ELF-1 (cell line): ENCODE measurements at regions not wholly inside any gene's neighbourhood (a gene's known extent, or its start where the extent isn't known, plus 50 kb on each side); places are given as distances from the start of the nearest gene placed in this dataset.

Source experiments
- DNase-seq: peaks from one replicate; pipeline ENCODE4 v3.0.0-alpha.2; 2016; ENCODE audit warnings: low read depth, low spot score

DNA sequence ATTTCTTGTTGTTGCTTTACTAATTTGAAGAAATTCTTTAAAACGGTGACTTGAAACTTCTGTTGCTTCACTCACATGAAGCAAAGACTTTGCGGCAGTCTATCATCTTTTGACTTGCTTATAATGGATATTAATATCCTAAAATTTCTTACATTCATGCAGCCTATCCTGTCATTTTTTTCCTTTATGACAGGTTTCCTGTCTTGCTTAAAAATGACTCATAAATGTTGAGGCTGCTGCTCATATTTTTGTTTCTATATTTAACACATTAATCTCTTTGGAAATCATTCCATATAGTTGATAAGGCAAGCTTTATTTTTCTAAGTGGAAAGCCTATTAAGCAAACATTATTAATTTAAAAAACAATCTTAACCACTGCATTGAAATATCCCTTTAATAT is 176.6 kb upstream of the GALNTL6 start:
- no peak for DNase-seq

DNA sequence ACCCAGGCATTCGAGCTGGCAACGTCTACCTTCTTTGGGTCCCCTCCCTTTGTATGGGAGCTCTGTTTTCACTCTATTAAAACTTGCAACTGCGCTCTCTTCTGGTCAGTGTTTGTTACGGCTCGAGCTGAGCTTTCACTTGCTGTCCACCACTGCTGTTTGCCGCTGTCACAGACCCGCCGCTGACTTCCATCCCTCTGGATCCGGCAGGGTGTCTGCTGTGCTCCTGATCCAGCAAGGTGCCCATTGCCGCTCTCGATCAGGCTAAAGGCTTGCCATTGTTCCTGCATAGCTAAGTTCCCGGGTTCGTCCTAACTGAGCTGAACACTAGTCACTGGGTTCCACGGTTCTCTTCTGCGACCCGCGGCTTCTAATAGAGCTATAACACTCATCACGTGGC is 183.5 kb upstream of the GALNTL6 start:
- DNase-seq = peak; percentile 67

DNA sequence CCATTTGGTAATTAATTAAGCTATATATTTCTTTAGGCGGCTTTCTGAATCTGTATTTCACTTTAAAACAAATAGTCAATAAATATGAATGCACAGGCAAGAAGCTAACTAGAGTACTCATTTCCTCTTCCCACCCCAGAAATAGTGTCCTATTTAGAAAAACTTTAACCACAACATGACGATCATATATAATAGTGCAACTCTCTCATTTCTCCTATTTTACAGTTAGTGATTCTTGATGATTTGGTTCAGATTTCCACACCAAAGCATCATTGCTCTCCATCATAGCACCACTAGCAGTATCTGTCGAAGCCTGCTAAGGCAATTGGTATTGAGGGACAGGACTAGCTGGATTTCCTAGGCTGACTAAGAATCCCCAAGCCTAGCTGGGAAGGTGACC is 184.0 kb upstream of the GALNTL6 start:
- no peak for DNase-seq

DNA sequence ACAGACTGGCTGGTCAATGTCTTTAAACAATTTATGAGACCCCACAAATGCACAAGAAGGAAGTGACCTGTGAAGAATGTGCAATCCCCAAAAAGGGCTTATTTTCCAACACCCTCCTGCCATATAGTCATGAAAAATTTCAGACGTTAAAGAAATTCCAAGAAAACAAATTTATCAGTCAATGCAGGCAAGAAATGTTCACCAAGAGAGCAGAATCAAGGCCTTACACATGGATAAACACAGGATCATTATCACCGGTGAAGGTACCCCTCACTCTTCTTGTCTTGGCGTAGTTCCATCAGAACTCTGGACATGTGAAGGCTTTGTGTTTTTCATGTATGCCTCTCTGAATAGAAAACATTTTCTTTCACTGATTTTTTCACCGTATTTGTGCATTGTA is 186.7 kb upstream of the GALNTL6 start:
- DNase-seq = no peak

DNA sequence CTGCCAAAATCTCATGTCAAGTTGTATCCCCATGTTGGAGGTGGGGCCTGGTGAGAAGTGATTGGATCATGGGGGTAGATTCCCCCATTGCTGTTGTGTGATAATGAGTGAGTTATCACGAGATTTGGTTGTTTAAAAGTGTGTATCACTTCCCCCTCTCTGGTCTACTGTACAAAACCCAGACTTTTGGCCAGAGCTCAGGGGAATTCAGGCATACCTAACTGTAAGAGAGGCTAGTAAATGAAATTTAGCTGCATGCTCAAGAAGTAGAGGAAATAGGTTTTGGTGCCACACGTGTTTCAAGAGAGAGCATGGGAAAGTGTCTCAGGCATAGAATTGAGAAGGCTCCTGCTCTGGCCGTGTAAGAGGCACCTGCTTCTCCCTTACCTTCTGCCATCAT is 190.5 kb upstream of the GALNTL6 start:
- DNase-seq = no peak

DNA sequence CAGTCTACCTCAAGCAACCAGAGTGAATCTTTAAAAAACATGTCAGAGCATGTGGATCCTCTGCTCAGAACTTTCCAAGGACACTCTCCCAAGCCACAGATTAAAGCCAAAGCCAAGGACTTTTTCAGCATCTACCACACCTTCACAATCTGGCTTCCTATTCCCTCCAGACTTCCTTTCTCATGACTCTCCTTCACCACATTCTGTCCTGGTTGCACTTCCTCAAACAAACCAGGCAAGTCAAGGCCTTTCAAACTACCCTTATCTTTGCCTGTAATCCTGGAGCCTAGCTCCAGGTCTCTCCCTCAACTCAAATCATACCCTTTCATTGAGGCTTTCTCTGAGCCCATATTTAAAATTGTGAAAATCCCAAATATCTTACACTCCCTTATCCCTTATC is 191.6 kb upstream of the GALNTL6 start:
- DNase-seq = no peak

DNA sequence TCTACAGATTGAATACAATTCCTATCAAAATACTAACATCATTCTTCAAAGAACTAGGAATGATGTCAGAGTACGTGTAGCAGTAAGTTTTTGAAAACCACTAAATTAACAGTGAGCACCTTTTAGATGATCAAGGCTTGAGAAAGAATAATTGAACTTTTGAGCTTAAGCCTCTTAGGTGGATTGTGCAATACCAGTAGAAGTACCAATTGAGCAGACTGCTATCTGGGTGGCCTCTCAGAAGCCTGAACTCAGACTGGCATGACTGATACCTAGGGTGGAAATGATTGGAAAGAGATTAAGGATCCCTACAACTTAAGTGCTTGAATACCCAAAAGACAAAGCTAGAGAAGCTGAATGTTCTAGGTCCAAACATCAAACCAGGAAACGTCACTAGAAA is 200.3 kb upstream of the GALNTL6 start:
- no peak for DNase-seq

DNA sequence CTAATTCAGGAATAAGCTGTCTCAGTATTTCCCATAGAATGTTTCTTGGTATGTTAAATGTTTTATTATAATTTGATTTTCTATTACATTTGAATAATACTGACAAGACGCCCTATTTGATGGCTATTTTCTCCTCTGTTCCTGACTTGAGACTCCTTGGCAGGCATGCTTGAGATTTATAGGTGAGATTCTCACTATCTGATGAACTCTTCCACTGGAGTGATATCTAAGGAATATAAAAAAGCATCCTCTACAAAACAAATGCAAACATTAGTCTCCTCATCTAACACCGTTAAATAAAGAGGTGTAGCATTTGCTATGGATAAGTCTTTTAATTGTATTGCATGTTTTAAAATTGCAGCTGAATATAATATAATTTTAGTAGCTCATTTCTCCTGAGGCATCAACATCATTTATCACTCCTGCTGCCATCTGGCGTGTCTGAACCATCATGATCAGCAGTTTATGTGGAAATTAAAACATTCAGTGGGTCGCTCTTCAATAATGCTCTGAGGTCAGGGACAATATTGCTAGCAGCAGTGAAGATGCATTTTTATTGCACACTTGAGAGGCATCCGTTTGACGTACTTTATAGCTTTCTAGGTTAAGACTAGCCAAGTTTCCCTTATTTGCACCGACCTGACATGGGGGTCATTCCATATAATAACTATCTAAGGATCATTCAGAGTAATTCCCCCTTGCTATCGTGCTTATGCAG is 210.4 kb upstream of the GALNTL6 start:
- DNase-seq = no peak

DNA sequence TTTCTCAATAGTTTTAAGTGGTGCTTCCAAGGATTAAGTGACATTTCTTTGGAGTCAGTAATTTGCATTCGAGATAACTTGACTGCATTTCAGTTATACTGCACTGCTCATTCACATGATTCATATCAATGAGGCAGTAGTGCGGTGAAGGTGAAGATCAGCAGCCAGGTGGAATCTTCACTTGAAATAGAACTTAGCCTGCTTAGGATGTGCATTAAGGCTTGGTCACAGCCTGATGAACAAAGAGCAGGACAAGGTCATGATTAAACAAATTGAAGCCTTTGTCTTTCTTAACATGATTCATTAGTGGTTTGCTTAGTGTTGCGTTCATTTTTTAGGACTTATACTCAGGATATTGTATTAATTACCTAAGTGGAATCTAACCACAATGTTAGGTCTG is 212.1 kb upstream of the GALNTL6 start:
- no peak for DNase-seq

DNA sequence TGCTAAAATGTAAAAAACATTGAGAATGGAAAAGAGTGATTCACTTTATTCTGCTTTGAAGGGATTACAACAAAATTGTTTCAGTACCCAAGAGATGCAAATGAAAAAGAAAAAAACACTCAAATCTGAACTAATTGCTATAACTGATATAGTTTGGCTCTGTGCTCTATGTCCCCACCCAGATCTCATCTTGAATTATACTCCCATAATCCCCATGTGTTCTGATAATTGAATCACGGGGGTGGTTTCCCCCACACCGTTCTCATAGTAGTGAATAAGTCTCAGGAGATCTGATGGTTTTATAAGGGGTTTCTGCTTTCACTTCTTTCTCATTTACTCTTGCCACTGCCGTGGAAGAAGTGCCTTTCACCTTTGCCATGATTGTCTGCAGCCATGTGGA is 213.6 kb upstream of the GALNTL6 start:
- no peak for DNase-seq

DNA sequence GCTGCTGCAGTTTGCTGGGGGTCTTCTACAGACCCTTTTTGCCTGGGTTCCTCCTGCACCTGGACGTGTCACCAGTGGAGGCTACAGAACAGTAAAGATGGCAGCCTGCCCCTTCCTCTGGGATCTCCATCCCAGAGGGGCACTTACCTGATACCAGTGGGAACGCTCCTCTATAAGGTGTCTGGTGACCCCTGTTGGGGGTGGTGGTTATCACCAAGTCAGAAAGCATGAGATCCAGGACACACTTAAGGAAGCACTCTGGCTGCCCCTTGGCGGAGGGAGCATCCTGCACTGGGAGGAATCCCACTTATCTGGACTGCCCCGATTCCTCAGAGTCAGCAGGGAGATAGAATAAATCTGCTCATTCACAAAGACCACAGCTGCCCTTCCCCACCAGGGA is 218.9 kb upstream of the GALNTL6 start:
- DNase-seq = no peak

DNA sequence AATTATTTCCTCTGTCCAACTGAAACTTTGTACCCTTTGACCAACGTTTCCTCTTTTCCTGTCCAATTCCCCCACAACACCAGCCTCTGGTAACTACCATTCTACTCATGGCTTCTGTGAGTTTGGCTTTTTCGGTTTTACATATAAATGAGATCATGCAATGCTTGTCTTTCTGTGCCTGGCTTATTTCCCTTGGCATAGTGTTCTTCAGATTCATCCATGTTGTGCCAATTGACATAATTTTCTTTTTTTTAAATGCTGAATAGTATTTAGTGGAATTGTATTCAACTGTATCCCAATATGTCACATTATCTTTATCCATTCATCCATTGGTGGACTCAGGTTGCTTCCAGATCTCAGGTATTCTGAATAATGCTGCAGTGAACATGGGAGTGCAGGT is 222.5 kb upstream of the GALNTL6 start:
- no peak for DNase-seq

DNA sequence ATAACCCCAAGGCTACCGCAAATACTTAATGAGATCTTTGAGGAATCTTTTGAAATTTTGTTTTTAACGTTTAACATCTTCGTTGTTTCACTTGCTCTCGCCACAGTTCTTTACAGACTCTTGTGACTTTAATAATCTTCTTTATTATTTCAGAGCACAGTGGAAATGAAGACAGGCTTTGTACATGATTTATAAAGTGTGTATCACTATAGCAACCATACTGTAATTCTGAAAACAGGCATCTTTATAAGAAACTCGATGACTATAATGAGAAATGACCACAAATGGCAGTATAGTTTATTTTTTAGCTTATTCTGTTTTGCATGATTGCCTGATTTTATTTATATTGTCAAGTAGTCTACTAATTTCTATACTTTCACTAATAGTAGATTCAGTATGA is 224.4 kb upstream of the GALNTL6 start:
- no peak for DNase-seq

DNA sequence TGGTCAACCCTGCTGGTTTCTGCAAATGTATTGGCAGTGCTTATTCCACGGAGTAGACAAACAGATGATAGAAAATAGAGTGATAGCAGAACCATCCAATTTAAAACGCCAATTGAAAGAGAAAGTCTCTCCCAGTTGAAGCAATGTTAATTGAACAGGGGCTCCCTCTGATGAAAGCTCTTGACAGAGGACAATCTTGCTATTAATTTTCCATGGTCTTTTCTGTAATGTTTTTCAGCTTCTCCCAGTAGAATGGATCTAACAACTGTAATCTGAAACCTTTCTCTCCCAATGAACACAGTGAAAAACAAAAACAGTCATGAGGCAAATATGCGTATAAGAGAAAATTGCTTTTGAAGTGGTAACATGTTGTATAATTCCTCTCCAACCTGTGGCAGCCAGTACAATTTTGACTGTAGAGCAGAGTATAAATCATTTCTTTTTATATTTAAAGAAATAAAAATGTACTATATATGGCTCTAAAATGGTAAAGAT is 225.1 kb upstream of the GALNTL6 start:
- DNase-seq = no peak

DNA sequence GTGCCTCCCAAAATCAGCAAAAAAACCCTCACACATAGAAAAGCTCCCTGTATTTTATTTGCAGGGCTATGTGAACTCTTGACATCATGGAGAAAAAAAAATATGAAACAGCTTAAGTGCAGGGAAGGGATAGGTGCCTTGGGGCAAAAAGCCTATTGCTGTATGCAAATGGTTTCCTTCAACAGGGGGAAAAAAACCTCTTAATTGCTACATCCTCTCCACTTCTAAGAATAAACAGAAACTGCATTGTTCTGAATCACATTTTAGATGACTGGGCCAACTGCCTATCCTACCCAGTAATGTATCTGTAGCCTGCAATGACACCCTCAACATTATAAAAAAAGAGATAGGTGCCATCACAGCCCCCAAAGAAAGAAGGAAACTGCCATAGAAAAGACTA is 229.4 kb upstream of the GALNTL6 start:
- DNase-seq = no peak

DNA sequence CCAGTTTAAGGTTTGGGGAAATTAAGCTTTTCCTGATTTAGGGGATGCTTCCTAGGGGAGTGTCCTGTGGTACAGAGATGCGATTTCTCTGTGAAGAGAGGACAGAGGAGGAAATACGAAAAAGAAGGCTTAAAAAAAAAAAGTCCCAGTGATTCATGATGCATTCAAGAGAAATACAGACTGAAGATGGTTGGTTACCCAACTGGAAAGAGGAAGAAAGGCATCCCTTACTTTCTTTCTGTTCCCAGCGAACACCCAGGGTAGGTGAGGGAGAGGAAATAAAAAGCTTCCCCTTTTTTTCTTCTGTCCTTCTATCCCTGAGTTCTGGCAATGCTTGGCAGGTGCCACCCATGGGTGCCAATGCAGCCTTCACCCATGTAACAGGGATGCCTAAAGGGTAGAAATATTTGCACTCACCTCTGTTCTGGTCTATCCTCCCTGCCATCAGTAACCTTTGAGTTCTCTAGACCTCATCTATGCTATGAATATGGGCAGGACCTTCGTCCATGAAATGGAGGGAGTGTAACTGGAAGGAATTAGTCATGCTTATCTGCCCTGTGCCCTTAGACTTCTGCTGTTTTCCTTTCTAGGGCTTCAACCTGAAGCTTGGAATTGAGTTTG is 230.1 kb upstream of the GALNTL6 start:
- DNase-seq = no peak

DNA sequence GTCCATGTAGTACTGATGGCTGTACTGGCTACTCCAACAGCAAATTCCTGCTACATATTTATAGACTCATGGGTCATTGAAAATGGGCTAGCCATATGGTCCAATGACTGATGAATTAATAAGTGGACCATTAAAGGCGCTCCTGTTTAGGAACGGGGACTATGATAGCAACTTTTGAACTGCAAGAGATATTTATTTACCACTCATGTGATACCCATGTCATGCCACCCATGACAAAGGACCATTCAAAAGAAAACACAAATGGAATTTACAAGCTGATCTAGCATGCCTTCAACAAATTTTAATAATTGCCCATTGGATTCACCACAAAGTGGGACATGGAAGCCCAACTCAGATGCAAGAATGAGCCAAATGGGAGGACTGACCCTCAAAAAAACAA is 240.0 kb upstream of the GALNTL6 start:
- no peak for DNase-seq

DNA sequence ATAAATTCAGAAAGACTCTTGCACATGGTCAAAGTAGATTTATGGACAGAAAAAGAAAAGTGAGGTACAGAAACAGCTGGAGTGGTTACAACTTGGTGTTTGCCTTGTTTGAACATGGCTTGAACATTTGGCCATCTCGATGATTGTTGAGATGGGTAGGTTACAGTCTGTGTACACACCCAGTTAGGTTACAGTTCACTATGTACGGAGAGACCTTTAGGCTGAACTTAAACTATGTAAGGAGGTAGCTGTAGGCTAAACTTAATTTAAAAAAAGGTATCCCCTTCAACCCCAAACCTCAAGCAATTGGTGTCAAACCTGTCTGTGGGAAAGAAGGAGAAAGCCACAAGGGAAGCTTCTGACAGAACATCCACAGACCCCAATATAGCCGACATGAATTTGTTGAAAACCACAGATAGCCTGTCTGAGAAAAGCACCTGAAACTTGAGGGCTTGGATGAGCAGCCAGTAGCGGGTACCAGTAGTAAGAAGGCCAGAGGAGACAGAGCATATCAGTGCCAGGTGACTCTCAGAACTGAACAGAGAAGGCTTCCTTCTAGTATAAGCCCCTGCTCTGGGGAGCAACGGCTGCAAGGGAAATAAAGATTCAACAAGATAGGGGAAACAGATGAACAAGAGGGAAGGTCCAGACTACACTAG is 247.9 kb upstream of the GALNTL6 start:
- no peak for DNase-seq

DNA sequence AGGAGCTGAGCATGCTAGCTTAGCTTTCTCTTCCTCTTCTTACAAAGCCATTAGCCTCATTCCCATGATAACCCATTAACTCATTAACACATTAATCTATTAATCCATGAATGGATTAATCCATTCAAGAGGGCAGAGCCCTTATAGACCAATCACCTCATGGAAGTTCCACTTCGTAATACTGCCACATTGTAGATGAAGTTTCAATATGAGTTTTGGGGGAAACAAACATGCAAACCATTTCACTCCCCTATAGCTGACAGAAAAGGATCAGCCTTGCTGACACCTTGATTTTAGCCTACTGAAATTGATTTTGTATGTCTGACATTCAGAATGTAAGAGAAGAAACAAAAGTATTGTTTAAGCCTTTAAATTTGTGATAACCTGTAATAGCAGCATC is 251.8 kb upstream of the GALNTL6 start:
- DNase-seq = no peak

DNA sequence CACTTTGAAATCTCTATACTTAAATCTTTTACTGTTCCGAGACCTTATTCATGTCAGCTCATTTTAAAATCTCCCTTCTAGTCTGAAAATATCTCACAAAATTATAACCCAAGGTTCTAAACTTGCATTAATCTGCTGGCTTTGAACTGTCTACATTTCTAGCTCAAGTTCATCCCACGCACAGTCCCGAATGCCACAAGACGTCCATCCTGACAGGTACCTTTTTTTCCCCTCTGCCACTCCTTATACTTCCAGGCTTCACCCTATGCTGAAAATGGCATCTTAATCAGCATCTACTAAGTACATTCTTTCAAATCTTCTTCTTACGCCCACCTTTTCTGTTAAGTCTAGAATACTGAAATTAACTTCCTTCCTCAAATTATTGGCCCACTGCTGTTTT is 259.2 kb upstream of the GALNTL6 start:
- no peak for DNase-seq

DNA sequence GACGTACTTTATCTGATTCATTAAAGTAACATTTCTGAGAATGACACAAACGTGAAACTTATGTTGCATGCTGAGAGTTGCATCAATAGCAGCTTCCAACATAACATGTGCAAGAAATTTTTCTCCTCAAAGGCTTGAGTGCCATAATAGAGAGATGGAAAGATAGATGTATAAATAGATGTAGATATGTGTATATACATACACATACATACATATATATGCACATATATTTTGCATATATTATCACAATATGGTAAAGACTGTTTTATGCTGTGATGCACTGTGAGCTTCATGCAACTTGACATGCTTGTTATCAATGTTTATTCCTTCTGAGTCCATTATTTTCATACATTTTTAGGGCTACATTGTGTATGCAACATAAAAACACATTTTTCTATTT is 270.6 kb upstream of the GALNTL6 start:
- DNase-seq = no peak

DNA sequence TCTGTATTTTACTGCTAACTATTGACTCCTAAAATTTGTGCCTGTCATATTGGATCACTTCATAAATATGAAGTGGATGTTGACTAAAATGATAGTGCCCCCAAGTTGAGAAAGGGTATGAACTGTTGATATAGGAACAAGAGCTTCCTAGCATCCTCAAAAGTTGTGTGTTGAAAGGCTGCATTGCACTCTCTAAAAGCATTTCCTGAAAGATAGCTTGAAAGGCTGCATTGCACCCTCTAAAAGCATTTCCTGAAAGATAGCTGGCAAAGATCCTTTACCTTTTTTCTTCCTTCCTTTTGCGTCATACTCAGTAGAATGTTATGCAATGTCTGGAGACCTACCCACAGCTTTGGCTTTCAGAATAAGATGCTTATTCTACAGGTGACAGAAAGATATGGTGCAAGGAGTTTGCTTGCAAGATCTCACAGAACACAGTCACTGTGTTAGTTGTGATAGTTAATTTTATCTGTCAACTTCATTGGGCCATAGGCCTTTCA is 274.6 kb upstream of the GALNTL6 start:
- no peak for DNase-seq

DNA sequence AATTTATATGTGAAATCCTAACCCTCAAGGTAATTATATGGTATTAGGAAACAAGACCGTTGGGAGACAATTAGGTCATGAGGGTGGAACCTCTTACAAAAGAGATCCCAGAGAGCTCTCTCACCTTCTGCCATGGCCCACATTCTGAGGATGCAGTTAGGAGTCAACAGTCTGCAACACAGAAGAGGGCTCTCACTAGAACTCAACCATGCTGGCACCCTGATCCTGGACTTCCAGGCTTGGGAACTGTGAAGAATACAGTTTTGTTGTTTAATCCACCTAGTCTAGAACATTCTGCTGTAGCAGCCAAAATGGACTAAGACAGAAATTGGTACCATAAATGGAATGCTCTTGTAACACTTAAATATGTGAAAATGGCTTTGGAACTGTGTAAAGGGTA is 278.8 kb upstream of the GALNTL6 start:
- DNase-seq = no peak
